Loucy (cell line): ENCODE measurements at regions not wholly inside any gene's neighbourhood (a gene's known extent, or its start where the extent isn't known, plus 50 kb on each side); places are given as distances from the start of the nearest gene placed in this dataset.

Experiments
- H2AFZ ChIP-seq: fragments of 200-600 bp; sonication (generic); 2 replicates; pipeline ENCODE4 v1.6.0; 2016; ENCODE audit warnings: antibody characterized with exemption, mild to moderate bottlenecking, low read length, moderate library complexity
- H3F3A ChIP-seq: fragments of 200-600 bp; 2 replicates; pipeline ENCODE4 v1.6.0; 2016; ENCODE audit warnings: antibody characterized with exemption, low read depth, mild to moderate bottlenecking
- H3K27me3 ChIP-seq: fragments of 200-600 bp; sonication (generic); 2 replicates; pipeline ENCODE4 v1.6.1; 2014; ENCODE audit warnings: low read length, mild to moderate bottlenecking; ENCODE audit not compliant: insufficient read depth, poor library complexity, severe bottlenecking
- H3K36me3 ChIP-seq: fragments of 200-600 bp; sonication (generic); 2 replicates; pipeline ENCODE4 v1.6.1; 2016; ENCODE audit warnings: low read length; ENCODE audit not compliant: insufficient read depth
- H3K4me1 ChIP-seq: fragments of 200-600 bp; sonication (generic); 2 replicates; pipeline ENCODE4 v1.5.1; 2014; ENCODE audit warnings: low read length, mild to moderate bottlenecking; ENCODE audit not compliant: insufficient read depth, poor library complexity, severe bottlenecking
- H3K4me2 ChIP-seq: fragments of 200-600 bp; sonication (generic); 2 replicates; pipeline ENCODE4 v1.6.0; 2014; ENCODE audit warnings: antibody characterized with exemption, low read length, low read depth, mild to moderate bottlenecking; ENCODE audit not compliant: poor library complexity, severe bottlenecking
- H3K4me3 ChIP-seq: fragments of 200-600 bp; sonication (generic); 2 replicates; pipeline ENCODE4 v1.5.1; 2014; ENCODE audit warnings: low read length, mild to moderate bottlenecking, mixed read lengths; ENCODE audit not compliant: poor library complexity, severe bottlenecking
- H3K79me2 ChIP-seq: fragments of 200-600 bp; sonication (generic); 2 replicates; pipeline ENCODE4 v1.6.1; 2014; ENCODE audit warnings: low read length; ENCODE audit not compliant: insufficient read depth
- H3K9ac ChIP-seq: fragments of 200-600 bp; sonication (generic); 2 replicates; pipeline ENCODE4 v1.6.0; 2014; ENCODE audit warnings: mild to moderate bottlenecking, low read depth, low read length, moderate library complexity; ENCODE audit not compliant: poor library complexity, severe bottlenecking
- H3K9me2 ChIP-seq: fragments of 200-600 bp; sonication (generic); replicated peaks from 2 replicates; pipeline ENCODE4 v1.6.1; 2016; ENCODE audit warnings: low read depth, low read length, mixed read lengths
- H3K9me3 ChIP-seq: fragments of 200-600 bp; sonication (generic); 2 replicates; pipeline ENCODE4 v1.6.1; 2014; ENCODE audit warnings: mild to moderate bottlenecking, antibody characterized with exemption, low read length, low read depth; ENCODE audit not compliant: insufficient read depth
- H4K20me1 ChIP-seq: fragments of 200-600 bp; sonication (generic); 2 replicates; pipeline ENCODE4 v1.6.0; 2014; ENCODE audit warnings: antibody characterized with exemption, low read length, mild to moderate bottlenecking; ENCODE audit not compliant: insufficient read depth, poor library complexity, severe bottlenecking
- EZH2phosphoT487 ChIP-seq: fragments of 200-600 bp; IDR thresholded peaks from 2 replicates; pipeline ENCODE4 v1.6.1; 2018; ENCODE audit warnings: antibody characterized with exemption, mild to moderate bottlenecking, moderate library complexity, borderline replicate concordance
- TF ChIP-seq, protein P1 (sequence below): fragments of 200-600 bp; sonication (generic); conservative IDR thresholded peaks from 2 replicates; pipeline ENCODE4 v1.5.1; 2014; ENCODE audit warnings: mild to moderate bottlenecking, antibody characterized with exemption, low read length

DNA sequence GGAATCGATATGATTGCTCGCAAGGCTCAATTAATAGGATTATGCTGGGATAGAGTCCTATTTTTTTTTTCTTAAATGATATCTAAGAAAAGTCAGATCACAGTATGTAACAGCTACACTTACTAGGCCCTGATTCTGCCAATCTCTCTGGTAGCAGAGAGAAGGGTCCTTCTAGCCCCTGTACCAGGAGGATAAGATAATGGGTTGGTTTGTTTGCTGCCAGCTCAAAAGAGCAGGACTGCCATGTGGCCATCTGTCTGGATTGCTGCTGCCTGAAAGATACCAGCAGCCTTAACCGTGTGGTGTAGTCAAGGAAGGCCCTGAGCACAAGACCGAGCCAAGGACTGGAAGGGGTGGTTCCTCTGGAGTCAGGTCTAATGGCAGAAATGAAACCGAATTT lies 236.4 kb downstream of the KLF13 start:
- no peaks in the 10 kb centered on the region for H3K9me2 ChIP-seq
- TF ChIP-seq, protein P1, sequence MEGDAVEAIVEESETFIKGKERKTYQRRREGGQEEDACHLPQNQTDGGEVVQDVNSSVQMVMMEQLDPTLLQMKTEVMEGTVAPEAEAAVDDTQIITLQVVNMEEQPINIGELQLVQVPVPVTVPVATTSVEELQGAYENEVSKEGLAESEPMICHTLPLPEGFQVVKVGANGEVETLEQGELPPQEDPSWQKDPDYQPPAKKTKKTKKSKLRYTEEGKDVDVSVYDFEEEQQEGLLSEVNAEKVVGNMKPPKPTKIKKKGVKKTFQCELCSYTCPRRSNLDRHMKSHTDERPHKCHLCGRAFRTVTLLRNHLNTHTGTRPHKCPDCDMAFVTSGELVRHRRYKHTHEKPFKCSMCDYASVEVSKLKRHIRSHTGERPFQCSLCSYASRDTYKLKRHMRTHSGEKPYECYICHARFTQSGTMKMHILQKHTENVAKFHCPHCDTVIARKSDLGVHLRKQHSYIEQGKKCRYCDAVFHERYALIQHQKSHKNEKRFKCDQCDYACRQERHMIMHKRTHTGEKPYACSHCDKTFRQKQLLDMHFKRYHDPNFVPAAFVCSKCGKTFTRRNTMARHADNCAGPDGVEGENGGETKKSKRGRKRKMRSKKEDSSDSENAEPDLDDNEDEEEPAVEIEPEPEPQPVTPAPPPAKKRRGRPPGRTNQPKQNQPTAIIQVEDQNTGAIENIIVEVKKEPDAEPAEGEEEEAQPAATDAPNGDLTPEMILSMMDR = no peak
- TF ChIP-seq EZH2phosphoT487 = no peak
- no peak overlapping the region for H3K4me3 ChIP-seq
- H2AFZ ChIP-seq = no peak overlapping the region
- no peaks in the 10 kb centered on the region for H3K27me3 ChIP-seq
- no peaks in the 10 kb centered on the region for H3K79me2 ChIP-seq
- H4K20me1 ChIP-seq = no peaks in the 10 kb centered on the region
- H3F3A ChIP-seq = no peaks in the 10 kb centered on the region
- peaks cover 5% of the 10 kb centered on the region; the same call in 1 of the 2 replicates for H3K9me3 ChIP-seq
- H3K4me2 ChIP-seq = no peak overlapping the region
- no peaks in the 10 kb centered on the region for H3K4me1 ChIP-seq
- no peak overlapping the region for H3K9ac ChIP-seq
- H3K36me3 ChIP-seq = no peaks in the 10 kb centered on the region

DNA sequence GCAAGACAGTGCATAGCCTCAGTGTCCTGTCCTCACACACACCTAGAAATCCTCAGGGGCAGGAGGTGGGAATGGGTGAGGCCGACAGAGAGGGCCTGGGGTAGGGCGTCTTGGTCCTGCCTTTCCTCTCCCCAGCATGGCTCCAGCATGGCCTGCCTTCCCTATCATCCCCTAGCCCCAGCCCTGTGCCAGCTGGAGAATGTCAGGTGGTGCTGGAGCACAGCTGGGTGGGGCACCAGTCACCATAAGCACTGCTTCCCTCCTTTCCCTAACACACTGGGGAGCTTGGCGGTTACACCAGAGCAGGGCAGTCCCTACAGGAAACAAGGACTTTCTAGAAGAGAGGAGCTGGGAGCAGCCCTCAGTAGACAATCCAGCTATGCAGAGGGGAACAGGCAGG lies 236.8 kb downstream of the KLF13 start:
- no peaks in the 10 kb centered on the region for H3K27me3 ChIP-seq
- no peak overlapping the region for H3K4me2 ChIP-seq
- no peaks in the 10 kb centered on the region for H3K9me2 ChIP-seq
- H4K20me1 ChIP-seq = no peaks in the 10 kb centered on the region
- no peaks in the 10 kb centered on the region for H3K79me2 ChIP-seq
- H3F3A ChIP-seq = no peaks in the 10 kb centered on the region
- H2AFZ ChIP-seq = no peak overlapping the region
- no peak overlapping the region for H3K9ac ChIP-seq
- H3K9me3 ChIP-seq = peaks cover 5% of the 10 kb centered on the region; the same call in 1 of the 2 replicates
- TF ChIP-seq, protein P1 = no peak
- no peak for TF ChIP-seq EZH2phosphoT487
- no peaks in the 10 kb centered on the region for H3K36me3 ChIP-seq
- no peak overlapping the region for H3K4me3 ChIP-seq
- H3K4me1 ChIP-seq = no peaks in the 10 kb centered on the region

DNA sequence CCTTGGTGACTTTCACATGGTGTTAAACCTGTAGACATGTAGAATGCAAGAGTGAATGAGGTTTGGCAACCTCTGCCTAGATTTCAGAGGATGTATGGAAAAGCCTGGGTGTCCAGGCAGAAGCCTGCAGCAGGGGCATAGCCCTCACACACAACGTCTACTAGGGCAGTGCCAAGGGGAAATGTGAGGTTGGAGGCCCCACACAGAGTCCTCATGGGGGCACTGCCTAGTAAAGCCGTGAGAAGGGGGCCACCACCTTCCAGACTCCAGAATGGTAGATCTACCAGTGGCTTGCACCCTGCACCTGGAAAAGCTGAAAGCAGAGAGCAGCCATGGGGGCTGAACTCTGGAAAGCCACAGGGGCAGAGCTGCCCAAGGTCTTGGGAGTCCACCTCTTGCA lies 241.2 kb downstream of the KLF13 start:
- no peaks in the 10 kb centered on the region for H3K9me2 ChIP-seq
- no peaks in the 10 kb centered on the region for H3K36me3 ChIP-seq
- no peak overlapping the region for H3K4me3 ChIP-seq
- no peaks in the 10 kb centered on the region for H4K20me1 ChIP-seq
- H3K79me2 ChIP-seq = no peaks in the 10 kb centered on the region
- H3F3A ChIP-seq = no peaks in the 10 kb centered on the region
- H3K9ac ChIP-seq = no peak overlapping the region
- no peaks in the 10 kb centered on the region for H3K27me3 ChIP-seq
- TF ChIP-seq EZH2phosphoT487 = no peak
- TF ChIP-seq, protein P1 = no peak
- H3K9me3 ChIP-seq = peaks cover 8% of the 10 kb centered on the region; the same call in 1 of the 2 replicates
- no peak overlapping the region for H2AFZ ChIP-seq
- no peak overlapping the region for H3K4me2 ChIP-seq
- H3K4me1 ChIP-seq = no peaks in the 10 kb centered on the region
